ENCODE measurements at regions not wholly inside any gene's neighbourhood (a gene's known extent, or its start where the extent isn't known, plus 50 kb on each side); places are given as distances from the start of the nearest gene placed in this dataset.

- H3K4me2 ChIP-seq = 0 out of 2 replicates have a peak overlapping the region, but pooled peaks have one; percentile 9
- H4K20me1 ChIP-seq (ENCODE audit: insufficient read depth) = no peaks in the 10 kb centered on the region
- ChIA-PET POLR2A (ENCODE audit: unreplicated experiment) (no interaction called here), CTCF (no interaction called here)
- peaks cover 56% of the 10 kb centered on the region for H3K4me1 ChIP-seq (replicated peaks; ENCODE audit: insufficient read depth)
- BruUV-seq (replicated peaks) = no TSS peak
- no peak overlapping the region for H2AFZ ChIP-seq
- H3K9me3 ChIP-seq (ENCODE audit: insufficient read depth, low read depth) = peaks cover 6% of the 10 kb centered on the region; the same call in 1 of the 2 replicates
- no peaks in the 10 kb centered on the region for H3K79me2 ChIP-seq (ENCODE audit: low read depth)
- no peak overlapping the region for H3K4me3 ChIP-seq
- H3K36me3 ChIP-seq (ENCODE audit: low read depth) = peaks cover 4% of the 10 kb centered on the region; the same call in 1 of the 2 replicates
- H3K9me2 ChIP-seq (ENCODE audit: insufficient read depth) = no peaks in the 10 kb centered on the region
- intact Hi-C loops (cut with micrococcal nuclease; ENCODE audit: unreplicated experiment) = loop anchor here (5.0 kb wide), 1 partner anchor 912 kb away; no protein-coding TSS in a partner anchor
- H3K27me3 ChIP-seq (ENCODE audit: insufficient read depth, low read depth) = no peaks in the 10 kb centered on the region
- no peak for TF ChIP-seq EZH2 (IDR thresholded peaks at IDR 0.05; ENCODE audit: low read depth)
- no peak for TF ChIP-seq CTCF (conservative IDR thresholded peaks at IDR 0.05)
- H3K27ac ChIP-seq = peak overlapping the region; percentile 86
- peaks cover 51% of the 10 kb centered on the region for H3F3A ChIP-seq (ENCODE audit: insufficient read depth, low read depth)
- DNase-seq = peak; percentile 43 to 82
Measured at GRCh38 chr13:44819245-44819644, 170.0 kb downstream of the NUFIP1 start.

GRCh38 chr13:44818428-44818827, 170.8 kb downstream of the NUFIP1 start:
- H3K4me1 ChIP-seq (replicated peaks; ENCODE audit: insufficient read depth) = peaks cover 63% of the 10 kb centered on the region

GRCh38 chr13:44818016-44818415, 171.3 kb downstream of the NUFIP1 start:
- peaks cover 4% of the 10 kb centered on the region; the same call in 1 of the 2 replicates for H3K36me3 ChIP-seq (ENCODE audit: low read depth)
- no peak for DNase-seq
- peaks cover 63% of the 10 kb centered on the region for H3K4me1 ChIP-seq (replicated peaks; ENCODE audit: insufficient read depth)
- ChIA-PET CTCF (interaction anchor here (0.6 to 1.7 kb wide), 2 partner anchors 244 to 335 kb away, joined by 3 to 5 read pairs; no protein-coding TSS in a partner anchor), POLR2A (ENCODE audit: unreplicated experiment) (interaction anchor here (0.5 kb wide), 1 partner anchor 55 kb away, joined by 5 read pairs; no protein-coding TSS in a partner anchor)
- no peaks in the 10 kb centered on the region for H3K79me2 ChIP-seq (ENCODE audit: low read depth)
- no TSS peak for BruUV-seq (replicated peaks)
- peak overlapping the region; percentile 46 for H3K4me2 ChIP-seq
- intact Hi-C loops (cut with micrococcal nuclease; ENCODE audit: unreplicated experiment) = loop anchor here (5.0 kb wide), 1 partner anchor 911 kb away; no protein-coding TSS in a partner anchor
- H3K9me3 ChIP-seq (ENCODE audit: insufficient read depth, low read depth) = peaks cover 7% of the 10 kb centered on the region; the same call in 1 of the 2 replicates
- TF ChIP-seq CTCF (conservative IDR thresholded peaks at IDR 0.05) (no peak), EZH2 (IDR thresholded peaks at IDR 0.05; ENCODE audit: low read depth) (no peak)
- H4K20me1 ChIP-seq (ENCODE audit: insufficient read depth) = no peaks in the 10 kb centered on the region
- no peaks in the 10 kb centered on the region for H3K27me3 ChIP-seq (ENCODE audit: insufficient read depth, low read depth)
- H3K9me2 ChIP-seq (ENCODE audit: insufficient read depth) = no peaks in the 10 kb centered on the region
- H3K27ac ChIP-seq = peak overlapping the region; percentile 86
- peaks cover 52% of the 10 kb centered on the region for H3F3A ChIP-seq (ENCODE audit: insufficient read depth, low read depth)
- no peak overlapping the region for H2AFZ ChIP-seq
- H3K4me3 ChIP-seq = no peak overlapping the region

More at GRCh38 chr13:44818428-44818827, 170.8 kb downstream of the NUFIP1 start:
- Histone ChIP-seq H3K9me3 (ENCODE audit: insufficient read depth, low read depth) (peaks cover 7% of the 10 kb centered on the region; the same call in 1 of the 2 replicates), H3K79me2 (ENCODE audit: low read depth) (no peaks in the 10 kb centered on the region), H3K27ac (peak overlapping the region; percentile 86), H4K20me1 (ENCODE audit: insufficient read depth) (no peaks in the 10 kb centered on the region), H3K27me3 (ENCODE audit: insufficient read depth, low read depth) (no peaks in the 10 kb centered on the region), H3K4me2 (peak overlapping the region; percentile 46; the same call in 1 of the 2 replicates), H3F3A (ENCODE audit: insufficient read depth, low read depth) (peaks cover 52% of the 10 kb centered on the region), H3K4me3 (no peak overlapping the region), H3K36me3 (ENCODE audit: low read depth) (peaks cover 4% of the 10 kb centered on the region; the same call in 1 of the 2 replicates), H3K9me2 (ENCODE audit: insufficient read depth) (no peaks in the 10 kb centered on the region), H2AFZ (no peak overlapping the region)
- BruUV-seq (replicated peaks) = no TSS peak
- ChIA-PET CTCF (interaction anchor here (0.6 to 1.7 kb wide), 2 partner anchors 244 to 335 kb away, joined by 3 to 5 read pairs; no protein-coding TSS in a partner anchor), POLR2A (ENCODE audit: unreplicated experiment) (no interaction called here)
- intact Hi-C loops (cut with micrococcal nuclease; ENCODE audit: unreplicated experiment) = loop anchor here (5.0 kb wide), 1 partner anchor 911 kb away; no protein-coding TSS in a partner anchor
- no peak for DNase-seq
- no peak; the same call in 1 of the 2 replicates for TF ChIP-seq CTCF (conservative IDR thresholded peaks at IDR 0.05)
- no peak for TF ChIP-seq EZH2 (IDR thresholded peaks at IDR 0.05; ENCODE audit: low read depth)
